ENCODE measurements at regions not wholly inside any gene's neighbourhood (a gene's known extent, or its start where the extent isn't known, plus 50 kb on each side); places are given as distances from the start of the nearest gene placed in this dataset.

GRCh38 chr2:64330281-64331113 is 123.5 kb upstream of the LGALSL start:
- Histone ChIP-seq H3K9me3 (ENCODE audit: control insufficient read depth, insufficient read depth, low read length) (no peaks in the 10 kb centered on the region), H3K27ac (ENCODE audit: low read depth, low read length) (no peak overlapping the region), H3K27me3 (ENCODE audit: control insufficient read depth, insufficient read depth, low read length) (no peaks in the 10 kb centered on the region), H3K4me3 (ENCODE audit: low read depth, low read length) (peak overlapping the region; percentile 57)
- TF ChIP-seq, protein P1, sequence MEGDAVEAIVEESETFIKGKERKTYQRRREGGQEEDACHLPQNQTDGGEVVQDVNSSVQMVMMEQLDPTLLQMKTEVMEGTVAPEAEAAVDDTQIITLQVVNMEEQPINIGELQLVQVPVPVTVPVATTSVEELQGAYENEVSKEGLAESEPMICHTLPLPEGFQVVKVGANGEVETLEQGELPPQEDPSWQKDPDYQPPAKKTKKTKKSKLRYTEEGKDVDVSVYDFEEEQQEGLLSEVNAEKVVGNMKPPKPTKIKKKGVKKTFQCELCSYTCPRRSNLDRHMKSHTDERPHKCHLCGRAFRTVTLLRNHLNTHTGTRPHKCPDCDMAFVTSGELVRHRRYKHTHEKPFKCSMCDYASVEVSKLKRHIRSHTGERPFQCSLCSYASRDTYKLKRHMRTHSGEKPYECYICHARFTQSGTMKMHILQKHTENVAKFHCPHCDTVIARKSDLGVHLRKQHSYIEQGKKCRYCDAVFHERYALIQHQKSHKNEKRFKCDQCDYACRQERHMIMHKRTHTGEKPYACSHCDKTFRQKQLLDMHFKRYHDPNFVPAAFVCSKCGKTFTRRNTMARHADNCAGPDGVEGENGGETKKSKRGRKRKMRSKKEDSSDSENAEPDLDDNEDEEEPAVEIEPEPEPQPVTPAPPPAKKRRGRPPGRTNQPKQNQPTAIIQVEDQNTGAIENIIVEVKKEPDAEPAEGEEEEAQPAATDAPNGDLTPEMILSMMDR (IDR thresholded peaks at IDR 0.05; ENCODE audit: low read depth, low read length), result peak; percentile 90
- CTCF ChIA-PET, result interaction anchor here (0.5 to 9.7 kb wide), 85 partner anchors 8 to 1243 kb away, joined by 3 to 222 read pairs (median 4); partner anchors contain the start of gene AFTPH
- POLR2A ChIA-PET, result interaction anchor here (1.1 to 1.4 kb wide), 2 partner anchors 281 to 658 kb away, joined by 3 to 4 read pairs; no protein-coding TSS in a partner anchor
- peak; percentile 80 for DNase-seq (ENCODE audit: low read depth, low spot score)

- Histone ChIP-seq H3K4me3 (ENCODE audit: low read depth, low read length) (no peak overlapping the region), H3K9me3 (ENCODE audit: control insufficient read depth, insufficient read depth, low read length) (no peaks in the 10 kb centered on the region), H3K27ac (ENCODE audit: low read depth, low read length) (no peak overlapping the region), H3K27me3 (ENCODE audit: control insufficient read depth, insufficient read depth, low read length) (no peaks in the 10 kb centered on the region)
- DNase-seq (ENCODE audit: low read depth, low spot score), result no peak
- CTCF ChIA-PET, result interaction anchor here (0.6 to 9.7 kb wide), 63 partner anchors 9 to 673 kb away, joined by 3 to 222 read pairs (median 4); partner anchors contain the start of gene AFTPH
- POLR2A ChIA-PET, result interaction anchor here (1.1 to 1.4 kb wide), 2 partner anchors 282 to 657 kb away, joined by 3 to 4 read pairs; no protein-coding TSS in a partner anchor
- TF ChIP-seq, protein P1 (IDR thresholded peaks at IDR 0.05; ENCODE audit: low read depth, low read length), result no peak
Observed at GRCh38 chr2:64331114-64331645, 122.8 kb upstream of the LGALSL start.

GRCh38 chr2:64331849-64332699 is 121.9 kb upstream of the LGALSL start:
- ChIA-PET POLR2A (interaction anchor here (0.6 kb wide), 1 partner anchor 155 kb away, joined by 5 read pairs; no protein-coding TSS in a partner anchor), CTCF (interaction anchor here (0.6 to 9.7 kb wide), 32 partner anchors 9 to 557 kb away, joined by 3 to 222 read pairs (median 6); partner anchors contain the start of gene AFTPH)
- no peak for DNase-seq (ENCODE audit: low read depth, low spot score)
- Histone ChIP-seq H3K27ac (ENCODE audit: low read depth, low read length) (no peak overlapping the region), H3K27me3 (ENCODE audit: control insufficient read depth, insufficient read depth, low read length) (no peaks in the 10 kb centered on the region), H3K9me3 (ENCODE audit: control insufficient read depth, insufficient read depth, low read length) (no peaks in the 10 kb centered on the region), H3K4me3 (ENCODE audit: low read depth, low read length) (no peak overlapping the region)
- TF ChIP-seq, protein P1 (IDR thresholded peaks at IDR 0.05; ENCODE audit: low read depth, low read length), result no peak

DNA sequence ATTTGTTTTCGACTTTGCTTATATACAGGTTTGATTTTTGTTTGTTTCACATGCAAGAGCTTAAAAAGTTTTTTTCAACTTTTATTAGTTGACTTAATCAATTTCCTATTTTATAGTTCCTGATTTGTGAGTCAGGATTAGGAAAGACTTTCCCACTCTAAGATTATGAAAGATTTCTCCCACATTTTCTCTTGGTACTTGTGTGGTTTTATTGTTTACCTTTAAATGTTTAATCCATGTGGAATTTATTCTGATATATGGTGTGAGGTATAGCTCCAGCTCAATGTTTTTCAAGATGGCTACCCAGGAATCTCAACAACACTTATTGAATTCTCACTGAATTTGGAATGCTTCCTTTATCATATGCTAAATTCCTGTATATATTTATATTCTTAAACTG is 117.8 kb upstream of the LGALSL start:
- peaks cover 14% of the 10 kb centered on the region for H3K27me3 ChIP-seq (ENCODE audit: control insufficient read depth, insufficient read depth, low read length)
- no peak overlapping the region for H3K27ac ChIP-seq (ENCODE audit: low read depth, low read length)
- H3K4me3 ChIP-seq (ENCODE audit: low read depth, low read length), result no peak overlapping the region
- no peaks in the 10 kb centered on the region for H3K9me3 ChIP-seq (ENCODE audit: control insufficient read depth, insufficient read depth, low read length)
- TF ChIP-seq, protein P1 (IDR thresholded peaks at IDR 0.05; ENCODE audit: low read depth, low read length), result no peak
- no peak for DNase-seq (ENCODE audit: low read depth, low spot score)
- ChIA-PET POLR2A (no interaction called here), CTCF (interaction anchor here (0.6 to 1.1 kb wide), 3 partner anchors 152 to 827 kb away, joined by 3 to 8 read pairs (median 4); no protein-coding TSS in a partner anchor)

Measured in AG04450 (cell line).